ENCODE measurements at regions not wholly inside any gene's neighbourhood (a gene's known extent, or its start where the extent isn't known, plus 50 kb on each side); places are given as distances from the start of the nearest gene placed in this dataset.

GRCh38 chr5:174312641-174313040 lies 267.1 kb downstream of the NSG2 start:
- no peak for DNase-seq

GRCh38 chr5:174313615-174314014 lies 268.1 kb downstream of the NSG2 start:
- no peak for DNase-seq

- DNase-seq = no peak
These were observed 268.8 kb downstream of the NSG2 start for GRCh38 chr5:174314261-174314660.

- no peak for DNase-seq
These were observed 270.0 kb downstream of the NSG2 start for GRCh38 chr5:174315471-174315870.

GRCh38 chr5:174315871-174316270 lies 270.4 kb downstream of the NSG2 start:
- DNase-seq = no peak

- DNase-seq = no peak
These were observed 270.8 kb downstream of the NSG2 start for GRCh38 chr5:174316326-174316725.

GRCh38 chr5:174317256-174317894 lies 271.9 kb downstream of the NSG2 start:
- DNase-seq = peak; percentile 27

GRCh38 chr5:174318578-174318977 lies 273.1 kb downstream of the NSG2 start:
- DNase-seq = no peak

GRCh38 chr5:174319551-174319950 lies 274.0 kb downstream of the NSG2 start:
- DNase-seq = no peak

- no peak for DNase-seq
These were observed 274.5 kb downstream of the NSG2 start for GRCh38 chr5:174320051-174320450.

GRCh38 chr5:174323878-174324281 lies 278.4 kb downstream of the NSG2 start:
- DNase-seq = peak; percentile 10

GRCh38 chr5:174324680-174325079 lies 279.2 kb downstream of the NSG2 start:
- DNase-seq = no peak

GRCh38 chr5:174325431-174325830 lies 279.9 kb downstream of the NSG2 start:
- no peak for DNase-seq

- no peak for DNase-seq
These were observed 280.5 kb downstream of the NSG2 start for GRCh38 chr5:174325961-174326360.

- DNase-seq = no peak
These were observed 280.9 kb downstream of the NSG2 start for GRCh38 chr5:174326372-174326771.

GRCh38 chr5:174327317-174327864 lies 281.9 kb downstream of the NSG2 start:
- peak; percentile 53 for DNase-seq

GRCh38 chr5:174327896-174328295 lies 282.4 kb downstream of the NSG2 start:
- no peak for DNase-seq

- DNase-seq = no peak
These were observed 283.3 kb downstream of the NSG2 start for GRCh38 chr5:174328631-174329299.

- DNase-seq = no peak
These were observed 284.2 kb downstream of the NSG2 start for GRCh38 chr5:174329738-174330137.

- DNase-seq = no peak
These were observed 290.3 kb downstream of the NSG2 start for GRCh38 chr5:174335682-174336364.

GRCh38 chr5:174336479-174336878 lies 291.0 kb downstream of the NSG2 start:
- no peak for DNase-seq

- DNase-seq = no peak
These were observed 292.0 kb downstream of the NSG2 start for GRCh38 chr5:174337276-174338184.
